Ovary (tissue), 7 donors: ENCODE measurements at regions not wholly inside any gene's neighbourhood (a gene's known extent, or its start where the extent isn't known, plus 50 kb on each side); places are given as distances from the start of the nearest gene placed in this dataset.

Experiments used
- DNase-seq, 5 donors: peaks; one replicate each; pipeline ENCODE4 v3.0.0-alpha.2; 2019 to 2020
- H3K27ac ChIP-seq, 2 donors: fragments of 200-600 bp; one replicate each; pipeline versions ENCODE4 v1.5.1 to v1.8.0; 2019 to 2022
- H3K27me3 ChIP-seq: fragments of 200-600 bp; one replicate; pipeline ENCODE4 v1.8.0; 2022
- H3K36me3 ChIP-seq: fragments of 200-600 bp; sonication (generic); one replicate; pipeline ENCODE4 v1.5.1; 2019
- H3K4me1 ChIP-seq: one replicate; pipeline ENCODE4 v1.8.1; 2013; ENCODE audit warnings: mild to moderate bottlenecking, moderate library complexity; ENCODE audit not compliant: insufficient read depth
- H3K4me3 ChIP-seq: fragments of 200-600 bp; sonication (generic); one replicate; pipeline ENCODE4 v1.5.1; 2017
- H3K9me3 ChIP-seq, 2 donors: fragments of 200-600 bp in 1 of 2; sonication (generic) in 1 of 2; one replicate each; pipeline versions ENCODE4 v1.5.1 to v1.8.1; 2013 to 2019; ENCODE audit warnings: mild to moderate bottlenecking in 1 of 2, moderate library complexity in 1 of 2
- EP300 ChIP-seq: sonication (generic); formaldehyde crosslinking; IDR thresholded peaks from one replicate; pipeline ENCODE4 v1.6.1; 2017; ENCODE audit warnings: antibody characterized with exemption
- POLR2A ChIP-seq: fragments of 450-650 bp; IDR thresholded peaks from one replicate; pipeline ENCODE4 v1.6.1; 2017; ENCODE audit warnings: antibody characterized with exemption, mild to moderate bottlenecking, moderate library complexity
- WGBS, 3 donors: extraction: QIAGEN DNeasy Blood & Tissue Kit in 1 of 3; methylation state at CpG; one replicate each; pipeline versions ENCODE4 v1.1.5 to v1.1.7; 2013 to 2017; 5-methylcytosine and 5-hydroxymethylcytosine counted together
- intact Hi-C, 4 donors: fragments of 100-400 bp; cut with DNase I; formaldehyde crosslinking; loops; one replicate each; pipeline versions ENCODE4 v1.11.0 to v1.15.1; 2022 to 2023
- TF ChIP-seq, protein P1 (sequence below), 3 donors: fragments of 450-650 bp in 2 of 3; fragments of 200-600 bp in 1 of 3; IDR thresholded peaks; one replicate each; pipeline versions ENCODE4 v1.5.1 to v1.8.0; 2016 to 2022; ENCODE audit warnings: antibody characterized with exemption in 3 of 3, mild to moderate bottlenecking in 1 of 3
- donor health status: DM: no; HTN: no; CAD: no; lungs with moderate emphysema.
- donor health status: DM: no; HTN: no; CAD: no.
- donor health status: Bipolar disorder and iron deficiency.
- donor health status: DM: no; HTN: no; CAD: no.
- donor health status: DM: yes; HTN: yes; CAD: no.

GRCh38 chr5:3251784-3252183 is 343.8 kb upstream of the IRX1 start:
- TF ChIP-seq, protein P1, sequence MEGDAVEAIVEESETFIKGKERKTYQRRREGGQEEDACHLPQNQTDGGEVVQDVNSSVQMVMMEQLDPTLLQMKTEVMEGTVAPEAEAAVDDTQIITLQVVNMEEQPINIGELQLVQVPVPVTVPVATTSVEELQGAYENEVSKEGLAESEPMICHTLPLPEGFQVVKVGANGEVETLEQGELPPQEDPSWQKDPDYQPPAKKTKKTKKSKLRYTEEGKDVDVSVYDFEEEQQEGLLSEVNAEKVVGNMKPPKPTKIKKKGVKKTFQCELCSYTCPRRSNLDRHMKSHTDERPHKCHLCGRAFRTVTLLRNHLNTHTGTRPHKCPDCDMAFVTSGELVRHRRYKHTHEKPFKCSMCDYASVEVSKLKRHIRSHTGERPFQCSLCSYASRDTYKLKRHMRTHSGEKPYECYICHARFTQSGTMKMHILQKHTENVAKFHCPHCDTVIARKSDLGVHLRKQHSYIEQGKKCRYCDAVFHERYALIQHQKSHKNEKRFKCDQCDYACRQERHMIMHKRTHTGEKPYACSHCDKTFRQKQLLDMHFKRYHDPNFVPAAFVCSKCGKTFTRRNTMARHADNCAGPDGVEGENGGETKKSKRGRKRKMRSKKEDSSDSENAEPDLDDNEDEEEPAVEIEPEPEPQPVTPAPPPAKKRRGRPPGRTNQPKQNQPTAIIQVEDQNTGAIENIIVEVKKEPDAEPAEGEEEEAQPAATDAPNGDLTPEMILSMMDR (IDR thresholded peaks at IDR 0.05) = no peak
- TF ChIP-seq EP300 (no peak), POLR2A (no peak)

GRCh38 chr5:3249401-3249800 is 346.2 kb upstream of the IRX1 start:
- 43 to 63% (median 58%) methylated on average over 2 of the region's 2 CpGs for WGBS, 3 donors
- intact Hi-C loops = no loop called here
- Histone ChIP-seq H3K36me3 (no peaks in the 10 kb centered on the region), H3K4me1 (no peaks in the 10 kb centered on the region), H3K27ac (no peak overlapping the region), H3K9me3 (no peaks in the 10 kb centered on the region), H3K4me3 (no peak overlapping the region), H3K27me3 (no peaks in the 10 kb centered on the region)
- no peak for DNase-seq
- TF ChIP-seq POLR2A = no peak
- TF ChIP-seq EP300 = no peak
- TF ChIP-seq, protein P1 (IDR thresholded peaks at IDR 0.05) = no peak

More at GRCh38 chr5:3251784-3252183, 343.8 kb upstream of the IRX1 start:
- Histone ChIP-seq H3K27ac (no peak overlapping the region), H3K27me3 (no peaks in the 10 kb centered on the region), H3K9me3 (no peaks in the 10 kb centered on the region), H3K4me3 (no peak overlapping the region), H3K4me1 (no peaks in the 10 kb centered on the region), H3K36me3 (no peaks in the 10 kb centered on the region)
- no peak for DNase-seq
- 22 to 29% (median 28%) methylated on average over 5 of the region's 5 CpGs for WGBS, 3 donors
- intact Hi-C loops = no loop called here

GRCh38 chr5:3237276-3237868 is 358.3 kb upstream of the IRX1 start:
- no peaks in the 10 kb centered on the region for H3K4me1 ChIP-seq
- intact Hi-C loops = no loop called here
- no peak for TF ChIP-seq POLR2A
- no peak for TF ChIP-seq EP300
- TF ChIP-seq, protein P1 (IDR thresholded peaks at IDR 0.05) = no peak
- H3K4me3 ChIP-seq = no peak overlapping the region
- no peaks in the 10 kb centered on the region for H3K27me3 ChIP-seq
- no peaks in the 10 kb centered on the region for H3K9me3 ChIP-seq
- no peak for DNase-seq
- H3K36me3 ChIP-seq = no peaks in the 10 kb centered on the region
- H3K27ac ChIP-seq = no peak overlapping the region
- 88 to 91% (median 89%) methylated on average over 11 of the region's 11 CpGs for WGBS, 3 donors

DNA sequence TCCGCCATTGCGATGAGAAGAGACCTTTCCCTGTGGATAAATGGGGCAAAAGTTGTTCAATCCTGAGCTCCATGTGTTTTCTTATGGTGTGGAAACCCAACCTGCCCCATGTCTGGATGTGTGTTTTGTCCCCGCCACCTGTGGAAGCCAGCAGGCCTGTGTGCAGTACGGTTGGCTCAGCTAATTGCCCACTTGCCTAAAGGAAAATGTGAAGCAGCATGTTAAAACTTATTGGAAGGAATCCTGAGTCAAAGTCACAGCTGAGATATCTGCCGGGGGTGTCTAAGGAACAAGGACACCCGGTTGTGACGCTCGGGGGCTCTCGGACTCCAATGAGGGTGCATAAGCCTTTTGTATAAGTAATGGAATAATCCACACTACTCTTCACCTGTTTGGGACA is 361.1 kb upstream of the IRX1 start:
- intact Hi-C loops = no loop called here
- TF ChIP-seq POLR2A (no peak), EP300 (no peak)
- TF ChIP-seq, protein P1 (IDR thresholded peaks at IDR 0.05) = no peak
- no peak for DNase-seq
- no peaks in the 10 kb centered on the region for H3K4me1 ChIP-seq
- no peaks in the 10 kb centered on the region for H3K27me3 ChIP-seq
- H3K27ac ChIP-seq = no peak overlapping the region
- WGBS, 3 donors = 94 to 96% (median 96%) methylated on average over 9 of the region's 9 CpGs
- no peak overlapping the region for H3K4me3 ChIP-seq
- no peaks in the 10 kb centered on the region for H3K9me3 ChIP-seq
- no peaks in the 10 kb centered on the region for H3K36me3 ChIP-seq
